GM06990 (cell line): ENCODE measurements at regions not wholly inside any gene's neighbourhood (a gene's known extent, or its start where the extent isn't known, plus 50 kb on each side); places are given as distances from the start of the nearest gene placed in this dataset.

Experiments
- DNase-seq: peaks from one replicate; pipeline ENCODE4 v3.0.0-alpha.2; 2011; ENCODE audit not compliant: insufficient read length; ENCODE audit errors: extremely low read depth
- H3K27me3 ChIP-seq: replicated peaks from 2 replicates; pipeline ENCODE4 v1.6.0; 2011; ENCODE audit warnings: low read length; ENCODE audit not compliant: control insufficient read depth, insufficient read depth
- H3K36me3 ChIP-seq: 2 replicates; pipeline ENCODE4 v1.5.1; 2011; ENCODE audit warnings: low read length; ENCODE audit not compliant: control insufficient read depth, insufficient read depth
- H3K4me3 ChIP-seq: replicated peaks from 2 replicates; pipeline ENCODE4 v1.5.1; 2011; ENCODE audit warnings: low read depth, mild to moderate bottlenecking, control low read depth, low read length
- CTCF ChIP-seq: IDR thresholded peaks from 2 replicates; pipeline ENCODE4 v1.5.1; 2011; ENCODE audit warnings: low read length, control low read depth, mild to moderate bottlenecking, inconsistent platforms; ENCODE audit not compliant: insufficient read depth, poor library complexity, severe bottlenecking

- no peak for DNase-seq
- Histone ChIP-seq H3K36me3 (no peaks in the 10 kb centered on the region), H3K4me3 (no peak overlapping the region), H3K27me3 (no peaks in the 10 kb centered on the region)
- TF ChIP-seq CTCF = no peak
Measured at GRCh38 chr5:74334762-74335384, 305.7 kb downstream of the ENC1 start.

- no peak for DNase-seq
- H3K4me3 ChIP-seq = no peak overlapping the region
- no peaks in the 10 kb centered on the region for H3K27me3 ChIP-seq
- no peaks in the 10 kb centered on the region for H3K36me3 ChIP-seq
- TF ChIP-seq CTCF = no peak
Measured at GRCh38 chr5:74334062-74334761, 306.3 kb downstream of the ENC1 start.

GRCh38 chr5:74333430-74333829 is 307.1 kb downstream of the ENC1 start:
- H3K27me3 ChIP-seq = no peaks in the 10 kb centered on the region
- no peak overlapping the region for H3K4me3 ChIP-seq
- no peak for TF ChIP-seq CTCF
- H3K36me3 ChIP-seq = no peaks in the 10 kb centered on the region
- no peak for DNase-seq

GRCh38 chr5:74332682-74333081 is 307.8 kb downstream of the ENC1 start:
- TF ChIP-seq CTCF = no peak
- DNase-seq = no peak
- Histone ChIP-seq H3K27me3 (no peaks in the 10 kb centered on the region), H3K4me3 (no peak overlapping the region), H3K36me3 (no peaks in the 10 kb centered on the region)

- no peak for TF ChIP-seq CTCF
- Histone ChIP-seq H3K27me3 (no peaks in the 10 kb centered on the region), H3K36me3 (no peaks in the 10 kb centered on the region), H3K4me3 (no peak overlapping the region)
- DNase-seq = no peak
Measured at GRCh38 chr5:74332006-74332405, 308.5 kb downstream of the ENC1 start.

GRCh38 chr5:74328221-74328630 is 312.3 kb downstream of the ENC1 start:
- DNase-seq = no peak
- no peaks in the 10 kb centered on the region for H3K27me3 ChIP-seq
- no peak for TF ChIP-seq CTCF
- no peak overlapping the region for H3K4me3 ChIP-seq
- no peaks in the 10 kb centered on the region for H3K36me3 ChIP-seq
